Neural cell (in vitro differentiated cells): ENCODE measurements at regions not wholly inside any gene's neighbourhood (a gene's known extent, or its start where the extent isn't known, plus 50 kb on each side); places are given as distances from the start of the nearest gene placed in this dataset.

Experiments
- EZH2 ChIP-seq: fragments of 200-600, 300-800 bp; shearing (Covaris generic), sonication (generic); IDR thresholded peaks from 2 replicates; pipeline ENCODE4 v1.6.1; 2014; ENCODE audit warnings: antibody characterized with exemption, low read length, borderline replicate concordance, mild to moderate bottlenecking; ENCODE audit not compliant: insufficient read depth, poor library complexity, severe bottlenecking
- POLR2AphosphoS5 ChIP-seq: IDR thresholded peaks from 2 replicates; pipeline ENCODE4 v1.6.1; 2012
- TAF1 ChIP-seq: IDR thresholded peaks from 2 replicates; pipeline ENCODE4 v1.6.1; 2012; ENCODE audit warnings: low read depth
- TF ChIP-seq, protein P1 (sequence below): fragments of 450-650 bp; IDR thresholded peaks from 2 replicates; pipeline ENCODE4 v1.5.1; 2014; ENCODE audit warnings: antibody characterized with exemption, mild to moderate bottlenecking, moderate library complexity; ENCODE audit not compliant: poor library complexity, severe bottlenecking

DNA sequence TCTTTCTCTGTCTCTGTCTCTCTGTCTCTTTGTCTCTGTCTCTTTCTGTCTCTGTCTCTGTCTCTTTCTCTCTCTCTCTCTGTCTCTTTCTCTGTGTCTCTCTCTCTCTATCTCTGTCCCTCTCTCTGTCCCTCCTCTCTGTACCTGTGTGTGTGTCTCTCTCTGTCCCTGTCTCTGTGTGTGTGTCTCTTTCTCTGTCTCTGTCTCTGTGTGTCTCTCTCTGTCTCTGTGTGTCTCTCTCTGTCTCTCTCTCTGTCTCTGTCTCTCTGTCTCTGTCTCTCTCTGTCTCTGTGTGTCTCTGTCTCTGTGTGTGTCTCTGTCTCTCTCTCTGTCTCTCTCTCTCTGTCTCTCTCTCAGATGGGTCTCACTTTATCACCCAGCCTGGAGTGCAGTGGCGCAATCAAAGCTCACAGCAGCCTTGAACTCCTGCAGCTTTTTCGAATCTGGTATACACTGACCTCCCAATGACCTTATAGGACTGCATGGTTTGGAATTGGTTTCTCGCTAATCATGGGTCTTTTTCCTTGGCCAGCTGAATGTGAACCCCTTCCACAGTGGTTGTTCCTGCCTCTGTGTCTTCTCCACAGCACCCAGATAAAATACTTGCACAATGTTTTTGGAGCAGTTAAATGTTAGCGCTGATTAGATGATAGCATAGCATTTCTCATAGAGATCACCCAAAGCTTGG is 102.6 kb upstream of the KLHL25 start:
- TF ChIP-seq, protein P1, sequence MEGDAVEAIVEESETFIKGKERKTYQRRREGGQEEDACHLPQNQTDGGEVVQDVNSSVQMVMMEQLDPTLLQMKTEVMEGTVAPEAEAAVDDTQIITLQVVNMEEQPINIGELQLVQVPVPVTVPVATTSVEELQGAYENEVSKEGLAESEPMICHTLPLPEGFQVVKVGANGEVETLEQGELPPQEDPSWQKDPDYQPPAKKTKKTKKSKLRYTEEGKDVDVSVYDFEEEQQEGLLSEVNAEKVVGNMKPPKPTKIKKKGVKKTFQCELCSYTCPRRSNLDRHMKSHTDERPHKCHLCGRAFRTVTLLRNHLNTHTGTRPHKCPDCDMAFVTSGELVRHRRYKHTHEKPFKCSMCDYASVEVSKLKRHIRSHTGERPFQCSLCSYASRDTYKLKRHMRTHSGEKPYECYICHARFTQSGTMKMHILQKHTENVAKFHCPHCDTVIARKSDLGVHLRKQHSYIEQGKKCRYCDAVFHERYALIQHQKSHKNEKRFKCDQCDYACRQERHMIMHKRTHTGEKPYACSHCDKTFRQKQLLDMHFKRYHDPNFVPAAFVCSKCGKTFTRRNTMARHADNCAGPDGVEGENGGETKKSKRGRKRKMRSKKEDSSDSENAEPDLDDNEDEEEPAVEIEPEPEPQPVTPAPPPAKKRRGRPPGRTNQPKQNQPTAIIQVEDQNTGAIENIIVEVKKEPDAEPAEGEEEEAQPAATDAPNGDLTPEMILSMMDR, result no peak
- TF ChIP-seq TAF1 (no peak), POLR2AphosphoS5 (no peak), EZH2 (no peak)
